ENCODE measurements at regions not wholly inside any gene's neighbourhood (a gene's known extent, or its start where the extent isn't known, plus 50 kb on each side); places are given as distances from the start of the nearest gene placed in this dataset.
A peak's percentile ranks its signal among the peaks of the same experiment; 100 is the strongest.

DNA sequence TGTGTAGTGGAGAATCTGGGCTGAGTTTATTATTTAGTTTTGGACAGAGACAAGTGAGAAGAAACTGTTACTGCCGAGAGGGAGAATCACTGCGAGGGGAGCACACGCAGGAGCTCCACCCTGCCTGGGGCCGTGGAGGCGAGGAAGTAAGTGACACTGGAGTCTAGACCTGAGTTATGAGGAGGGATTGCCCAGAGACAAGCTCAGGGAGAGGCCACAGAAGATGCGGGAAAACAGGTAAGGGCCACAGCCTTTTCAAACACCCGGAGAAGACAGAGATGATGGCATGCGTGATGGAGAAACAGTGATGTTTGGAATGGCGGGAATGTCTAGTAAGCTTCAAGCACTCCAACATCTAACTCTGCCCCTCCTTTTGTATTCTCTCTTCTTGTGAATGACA is 84.1 kb downstream of the TNFSF11 start:
- no peak for DNase-seq (ENCODE audit: low read depth)

GRCh38 chr13:42660333-42660965 is 86.5 kb downstream of the TNFSF11 start:
- DNase-seq (ENCODE audit: low read depth) = peak; percentile 21

GRCh38 chr13:42667638-42668037 is 93.7 kb downstream of the TNFSF11 start:
- DNase-seq (ENCODE audit: low read depth) = no peak

DNA sequence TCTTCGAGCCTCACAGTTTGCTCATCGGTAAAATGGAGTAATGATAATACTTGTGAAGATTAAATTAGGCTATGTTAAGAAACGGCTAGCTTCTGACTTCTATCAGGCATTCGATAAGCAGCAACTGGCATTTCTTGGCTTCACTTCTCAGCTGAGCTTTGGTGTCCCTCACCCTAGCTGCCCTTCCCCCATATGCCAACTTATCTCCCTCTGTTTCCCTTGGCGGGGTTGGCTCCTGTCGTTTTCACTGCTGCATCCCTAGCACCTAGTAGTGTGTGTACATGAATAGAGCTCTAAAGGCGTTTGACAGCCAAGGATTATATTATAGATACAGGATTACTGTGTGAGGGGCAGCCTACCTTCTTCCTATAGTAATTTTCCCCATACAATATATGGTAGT is 97.5 kb downstream of the TNFSF11 start:
- no peak for DNase-seq (ENCODE audit: low read depth)

GRCh38 chr13:42673677-42674076 is 99.7 kb downstream of the TNFSF11 start:
- no peak for DNase-seq (ENCODE audit: low read depth)

DNA sequence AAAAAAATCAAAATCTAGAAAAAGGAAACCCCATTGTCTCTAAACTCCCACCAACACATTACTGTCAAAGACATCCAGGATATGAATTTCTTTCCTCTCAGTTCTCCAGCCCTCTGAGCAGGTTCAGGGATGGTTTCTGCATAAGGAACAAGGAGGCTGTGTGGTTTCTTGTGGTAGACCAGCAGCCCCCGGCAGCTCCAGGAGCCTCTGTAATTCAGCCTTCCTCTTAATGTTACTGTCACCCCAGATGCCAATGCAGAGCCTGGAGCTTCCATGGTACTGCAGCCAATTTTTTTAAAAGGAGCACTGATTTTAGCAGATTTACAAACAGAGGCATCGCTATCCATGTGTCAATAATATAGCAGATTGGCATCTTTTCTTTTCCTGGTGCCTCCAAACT is 100.6 kb upstream of the FAM216B start:
- no peak for DNase-seq (ENCODE audit: low read depth)

DNA sequence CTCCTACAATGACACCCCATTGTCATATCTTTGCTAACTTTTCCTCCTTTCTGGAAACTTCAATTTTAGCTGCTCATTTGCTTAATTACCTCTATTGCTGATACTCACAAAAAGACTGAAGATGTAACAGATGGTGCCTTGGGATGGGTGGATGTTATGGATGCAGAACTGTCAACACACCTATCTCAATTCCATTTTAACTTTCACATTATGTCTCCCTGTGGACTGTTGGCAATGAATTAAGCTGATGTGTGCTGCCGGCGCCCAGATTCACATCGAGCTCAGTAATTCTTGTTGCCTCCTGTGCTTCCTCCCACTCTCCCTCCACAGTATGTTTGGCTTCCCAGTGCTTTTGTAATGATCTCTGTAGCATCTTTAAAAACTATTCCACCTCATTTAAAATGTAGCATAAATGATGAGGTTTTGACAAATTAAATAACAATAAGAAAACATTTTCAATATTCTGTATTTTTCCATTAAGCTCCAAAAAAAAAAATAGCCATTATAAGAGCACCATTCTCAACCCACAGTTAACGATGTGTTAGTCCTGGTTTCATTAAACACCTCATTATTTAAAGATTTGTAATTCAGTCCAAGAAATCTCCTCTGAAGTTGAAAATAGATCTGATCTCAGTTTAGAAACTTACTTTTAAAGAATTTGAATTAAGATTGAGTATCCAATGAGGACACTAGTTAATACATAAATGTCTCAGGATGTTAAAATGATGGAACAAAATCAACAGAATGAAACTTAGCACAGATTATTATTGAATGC is 99.9 kb upstream of the FAM216B start:
- DNase-seq (ENCODE audit: low read depth) = no peak

- no peak for DNase-seq (ENCODE audit: low read depth)
Observed at GRCh38 chr13:42684226-42684625, 97.2 kb upstream of the FAM216B start.

- DNase-seq (ENCODE audit: low read depth) = no peak
Observed at GRCh38 chr13:42685751-42686150, 95.6 kb upstream of the FAM216B start.

- no peak for DNase-seq (ENCODE audit: low read depth)
Observed at GRCh38 chr13:42686165-42686564, 95.2 kb upstream of the FAM216B start.

DNA sequence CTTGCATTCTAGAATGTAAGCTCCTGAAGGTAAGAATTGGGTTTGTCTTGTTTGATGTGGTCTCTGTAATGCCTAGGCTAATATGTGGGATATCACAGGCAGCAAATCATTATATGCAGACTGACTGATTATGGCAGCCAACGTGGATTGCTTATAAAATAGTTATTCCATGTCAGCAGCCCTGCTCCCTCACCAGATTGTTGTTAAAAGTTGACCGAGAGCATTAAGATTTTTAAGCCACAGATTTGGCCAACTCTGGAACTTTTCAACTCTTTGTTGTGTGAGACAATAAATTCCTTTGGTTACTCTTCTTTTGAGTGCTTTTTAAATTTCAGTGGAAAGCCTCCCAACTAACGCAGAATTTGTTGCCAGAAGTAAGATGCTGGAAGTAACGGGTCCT is 92.6 kb upstream of the FAM216B start:
- DNase-seq (ENCODE audit: low read depth) = no peak

GRCh38 chr13:42696191-42696590 is 85.2 kb upstream of the FAM216B start:
- DNase-seq (ENCODE audit: low read depth) = no peak

DNA sequence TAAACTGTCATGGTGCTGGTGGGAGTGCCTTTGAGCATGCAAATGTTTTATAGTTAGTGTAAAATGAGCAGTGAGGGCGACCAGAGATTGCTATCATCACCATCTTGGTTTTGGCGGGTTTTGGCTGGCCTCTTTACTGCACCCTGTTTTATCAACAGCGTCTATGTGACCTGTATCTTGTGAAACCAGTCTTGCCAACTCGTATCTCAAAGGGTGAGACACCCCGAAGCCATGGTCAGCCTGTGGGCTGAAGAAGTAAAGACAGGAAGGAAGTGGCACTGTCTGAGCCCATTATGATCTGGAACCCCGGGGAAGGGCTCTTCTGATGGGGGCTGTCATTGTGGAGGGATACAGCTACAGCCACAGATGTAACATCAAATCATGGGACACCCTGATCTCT is 81.5 kb upstream of the FAM216B start:
- no peak for DNase-seq (ENCODE audit: low read depth)

DNA sequence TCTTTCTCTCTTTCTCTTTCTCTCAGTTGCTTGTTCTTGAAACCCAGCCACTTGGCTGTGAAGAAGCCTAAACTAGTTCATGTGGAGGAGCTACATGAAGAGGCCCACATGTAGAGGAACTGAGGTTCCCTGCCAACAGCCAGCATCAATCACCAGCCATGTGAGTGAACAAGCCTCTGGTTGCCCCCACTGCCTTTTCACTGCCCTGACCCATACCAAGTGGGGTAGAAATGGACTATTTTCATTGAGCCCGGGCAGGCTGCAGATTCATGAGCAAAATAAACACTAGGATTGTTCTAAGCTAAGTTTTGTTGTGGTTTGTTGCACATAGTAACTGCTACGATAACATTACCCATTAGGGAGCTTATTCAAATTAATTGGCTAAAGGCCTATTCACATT is 78.7 kb upstream of the FAM216B start:
- no peak for DNase-seq (ENCODE audit: low read depth)

DNA sequence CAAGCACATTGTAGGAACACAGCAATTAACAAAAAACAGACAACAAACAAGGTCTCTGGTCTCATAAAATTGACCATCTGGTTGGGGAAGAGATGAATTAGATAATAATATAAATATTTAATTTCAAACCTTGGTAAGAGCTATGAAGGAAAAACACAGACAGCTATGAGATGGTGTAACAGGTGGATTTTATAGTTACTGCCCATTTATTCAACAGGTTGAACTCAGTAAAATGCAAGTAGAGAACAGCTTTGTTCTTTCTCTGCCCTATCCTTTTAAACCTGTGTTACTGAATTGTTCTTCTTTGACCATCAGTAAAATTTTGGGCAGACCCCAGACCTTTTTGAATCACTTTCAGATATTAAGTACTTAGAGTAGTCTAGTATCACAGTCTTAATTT is 77.6 kb upstream of the FAM216B start:
- no peak for DNase-seq (ENCODE audit: low read depth)

GRCh38 chr13:42706286-42706685 is 75.1 kb upstream of the FAM216B start:
- no peak for DNase-seq (ENCODE audit: low read depth)

GRCh38 chr13:42707048-42707447 is 74.3 kb upstream of the FAM216B start:
- DNase-seq (ENCODE audit: low read depth) = no peak

GRCh38 chr13:42707586-42707985 is 73.8 kb upstream of the FAM216B start:
- no peak for DNase-seq (ENCODE audit: low read depth)

DNA sequence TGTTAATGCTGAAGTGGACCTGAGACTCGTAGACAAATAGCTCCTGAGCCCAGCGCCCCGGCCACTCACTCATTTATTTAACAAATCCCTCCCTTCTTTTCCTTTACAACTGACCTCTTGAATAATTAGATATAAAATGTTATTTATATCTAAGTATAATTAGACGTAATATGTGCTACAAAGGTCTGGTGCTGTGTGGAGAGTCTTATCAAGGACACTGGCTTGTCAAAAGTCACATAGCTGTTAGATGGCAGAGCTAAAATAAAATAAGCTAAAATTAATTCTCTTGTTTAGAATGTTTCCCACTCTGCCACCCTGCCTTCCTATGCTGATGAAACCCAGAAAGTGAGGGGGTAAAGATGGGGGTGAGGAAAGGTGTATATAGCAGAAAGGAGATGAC is 73.0 kb upstream of the FAM216B start:
- no peak for DNase-seq (ENCODE audit: low read depth)

- no peak for DNase-seq (ENCODE audit: low read depth)
Observed at GRCh38 chr13:42709276-42709675, 72.1 kb upstream of the FAM216B start.

GRCh38 chr13:42715909-42716308 is 65.5 kb upstream of the FAM216B start:
- no peak for DNase-seq (ENCODE audit: low read depth)

DNA sequence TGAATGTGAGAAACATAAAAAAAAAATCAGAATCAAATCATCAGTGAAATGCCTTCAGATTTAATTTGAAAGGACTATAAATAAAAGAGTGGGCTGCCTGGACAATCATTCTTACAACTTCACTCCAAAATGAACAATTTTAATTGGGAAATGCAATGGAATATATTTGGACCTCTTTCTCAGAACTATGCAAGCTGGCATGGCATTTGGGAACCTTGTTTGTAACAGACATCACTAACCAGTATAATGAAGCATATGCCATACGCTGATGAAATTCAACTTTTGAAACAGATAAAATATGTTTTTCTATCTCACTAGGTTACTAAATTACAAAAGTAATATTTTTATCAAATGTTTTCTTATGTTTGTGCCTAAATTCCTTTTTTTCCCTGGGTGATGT is 64.2 kb upstream of the FAM216B start:
- DNase-seq (ENCODE audit: low read depth) = no peak

- peak; percentile 99 for DNase-seq (ENCODE audit: low read depth)
Observed at GRCh38 chr13:42720113-42720857, 61.1 kb upstream of the FAM216B start.

All from fibroblast of the conjunctiva (primary cell).